ENCODE measurements at regions not wholly inside any gene's neighbourhood (a gene's known extent, or its start where the extent isn't known, plus 50 kb on each side); places are given as distances from the start of the nearest gene placed in this dataset.

- no peak for TF ChIP-seq CTCF (IDR thresholded peaks at IDR 0.05; ENCODE audit: poor library complexity)
- no peak for TF ChIP-seq EZH2 (IDR thresholded peaks at IDR 0.05; ENCODE audit: borderline replicate concordance)
- no peak for TF ChIP-seq EZH2phosphoT487 (IDR thresholded peaks at IDR 0.05; ENCODE audit: low read depth, severe bottlenecking, unreplicated experiment)
Observed at GRCh38 chr2:207316484-207316883, 150.7 kb upstream of the KLF7 start.
